OCI-LY7 (cell line): ENCODE measurements at regions not wholly inside any gene's neighbourhood (a gene's known extent, or its start where the extent isn't known, plus 50 kb on each side); places are given as distances from the start of the nearest gene placed in this dataset.

Source experiments
- BruUV-seq: library from RNA; stranded (reverse); fragments of 400-500 nt; replicated peaks from 2 replicates; lab custom pipeline; 2021; lab: Mats Ljungman, UMichigan
- CTCF ChIA-PET: fragments of 300-600 bp; sonication (Branson Sonifier 250); formaldehyde crosslinking; loops from one replicate; lab custom pipeline; 2022; ENCODE audit warnings: antibody characterized with exemption; ENCODE audit not compliant: unreplicated experiment; lab: Charles Lee
- POLR2A ChIA-PET: fragments of 300-600 bp; sonication (Branson Sonifier 250); formaldehyde crosslinking; loops from one replicate; lab custom pipeline; 2022; ENCODE audit warnings: antibody characterized with exemption; lab: Charles Lee
- DNase-seq: peaks from one replicate; pipeline ENCODE4 v3.0.0-alpha.2; 2015; ENCODE audit warnings: low spot score
- H2AFZ ChIP-seq: fragments of 200-600 bp; sonication (generic), shearing (Covaris generic); 2 replicates; pipeline ENCODE4 v1.6.1; 2014; ENCODE audit warnings: mild to moderate bottlenecking, antibody characterized with exemption, low read length, moderate library complexity
- H3K27ac ChIP-seq: fragments of 200-600 bp; sonication (generic); 2 replicates; pipeline ENCODE4 v1.5.1; 2014; ENCODE audit warnings: mixed run types, low read depth, mild to moderate bottlenecking, moderate library complexity, low read length, inconsistent platforms; ENCODE audit not compliant: poor library complexity, severe bottlenecking
- H3K36me3 ChIP-seq: fragments of 200-600 bp; sonication (generic); 2 replicates; pipeline ENCODE4 v1.6.1; 2014; ENCODE audit warnings: mild to moderate bottlenecking, antibody characterized with exemption, low read length, moderate library complexity, mixed read lengths; ENCODE audit not compliant: insufficient read depth
- H3K4me1 ChIP-seq: fragments of 200-600 bp; sonication (generic); 2 replicates; pipeline ENCODE4 v1.5.1; 2014; ENCODE audit warnings: mild to moderate bottlenecking, low read length; ENCODE audit not compliant: insufficient read depth, poor library complexity, severe bottlenecking
- H3K4me2 ChIP-seq: fragments of 200-600 bp; sonication (generic); 2 replicates; pipeline ENCODE4 v1.6.1; 2014; ENCODE audit warnings: mild to moderate bottlenecking, low read length
- H3K4me3 ChIP-seq: fragments of 200-600 bp; sonication (generic); 2 replicates; pipeline ENCODE4 v1.5.1; 2014; ENCODE audit warnings: mild to moderate bottlenecking, low read depth, low read length; ENCODE audit not compliant: poor library complexity, severe bottlenecking
- H3K79me2 ChIP-seq: fragments of 200-600 bp; sonication (generic); 2 replicates; pipeline ENCODE4 v1.6.1; 2016; ENCODE audit warnings: low read depth, mild to moderate bottlenecking, low read length, moderate library complexity, mixed read lengths; ENCODE audit not compliant: insufficient read depth
- H3K9me2 ChIP-seq: fragments of 200-600 bp; sonication (generic); 2 replicates; pipeline ENCODE4 v1.6.1; 2016; ENCODE audit warnings: mild to moderate bottlenecking, low read length, mixed read lengths; ENCODE audit not compliant: insufficient read depth
- H3K9me3 ChIP-seq: fragments of 200-600 bp; sonication (generic); 2 replicates; pipeline ENCODE4 v1.6.1; 2014; ENCODE audit warnings: mild to moderate bottlenecking, mixed run types, low read length, mixed read lengths
- H4K20me1 ChIP-seq: fragments of 200-600 bp; sonication (generic); 2 replicates; pipeline ENCODE4 v1.6.1; 2014; ENCODE audit warnings: mild to moderate bottlenecking, antibody characterized with exemption, low read length, moderate library complexity, mixed read lengths; ENCODE audit not compliant: insufficient read depth
- EZH2phosphoT487 ChIP-seq: fragments of 200-600 bp; sonication (generic); IDR thresholded peaks from 2 replicates; pipeline ENCODE4 v1.6.1; 2018; ENCODE audit warnings: low read depth, borderline replicate concordance, mild to moderate bottlenecking, mixed run types, antibody characterized with exemption, low read length, moderate library complexity, mixed read lengths
- intact Hi-C: fragments of 100-400 bp; cut with micrococcal nuclease; formaldehyde crosslinking; loops from one replicate; pipeline ENCODE4 v1.10.0; 2022; ENCODE audit not compliant: unreplicated experiment
- TF ChIP-seq, protein P1 (sequence below): fragments of 200-600 bp; sonication (generic); conservative IDR thresholded peaks from 2 replicates; pipeline ENCODE4 v1.5.1; 2014; ENCODE audit warnings: mild to moderate bottlenecking, antibody characterized with exemption, low read length, moderate library complexity, mixed read lengths

DNA sequence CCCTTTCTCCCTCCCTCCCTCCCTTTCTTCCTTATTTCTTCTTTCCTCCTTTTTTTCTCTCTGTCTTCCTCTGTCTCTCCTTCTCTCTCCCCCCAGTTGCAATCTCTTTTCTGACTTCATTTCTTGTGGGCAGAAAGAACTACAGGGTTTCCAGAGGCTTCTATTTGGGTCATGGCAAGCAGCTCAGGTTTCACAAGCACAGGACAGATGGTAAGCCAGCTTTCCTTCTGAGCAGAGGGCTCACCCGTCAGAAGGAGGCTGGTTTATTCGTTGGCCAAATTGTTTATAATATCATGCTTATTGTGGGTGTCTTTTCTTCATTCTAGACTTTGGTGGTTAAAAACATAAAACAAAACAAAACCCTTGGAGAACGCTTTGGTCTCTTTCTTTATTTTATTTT lies 58.9 kb upstream of the CLMP start:
- POLR2A ChIA-PET, result interaction anchor here (0.6 to 1.3 kb wide), 2 partner anchors 10 to 85 kb away, joined by 4 to 6 read pairs; no protein-coding TSS in a partner anchor
- Histone ChIP-seq H3K27ac (no peak overlapping the region), H3K9me2 (no peaks in the 10 kb centered on the region), H3K4me2 (no peak overlapping the region), H3K79me2 (no peaks in the 10 kb centered on the region), H3K4me3 (no peak overlapping the region), H4K20me1 (no peaks in the 10 kb centered on the region), H3K36me3 (peaks cover 4% of the 10 kb centered on the region; the same call in 1 of the 2 replicates), H3K4me1 (peaks cover 22% of the 10 kb centered on the region), H2AFZ (no peak overlapping the region), H3K9me3 (peaks cover 14% of the 10 kb centered on the region; the same call in 1 of the 2 replicates)
- TF ChIP-seq EZH2phosphoT487, result no peak
- TF ChIP-seq, protein P1, sequence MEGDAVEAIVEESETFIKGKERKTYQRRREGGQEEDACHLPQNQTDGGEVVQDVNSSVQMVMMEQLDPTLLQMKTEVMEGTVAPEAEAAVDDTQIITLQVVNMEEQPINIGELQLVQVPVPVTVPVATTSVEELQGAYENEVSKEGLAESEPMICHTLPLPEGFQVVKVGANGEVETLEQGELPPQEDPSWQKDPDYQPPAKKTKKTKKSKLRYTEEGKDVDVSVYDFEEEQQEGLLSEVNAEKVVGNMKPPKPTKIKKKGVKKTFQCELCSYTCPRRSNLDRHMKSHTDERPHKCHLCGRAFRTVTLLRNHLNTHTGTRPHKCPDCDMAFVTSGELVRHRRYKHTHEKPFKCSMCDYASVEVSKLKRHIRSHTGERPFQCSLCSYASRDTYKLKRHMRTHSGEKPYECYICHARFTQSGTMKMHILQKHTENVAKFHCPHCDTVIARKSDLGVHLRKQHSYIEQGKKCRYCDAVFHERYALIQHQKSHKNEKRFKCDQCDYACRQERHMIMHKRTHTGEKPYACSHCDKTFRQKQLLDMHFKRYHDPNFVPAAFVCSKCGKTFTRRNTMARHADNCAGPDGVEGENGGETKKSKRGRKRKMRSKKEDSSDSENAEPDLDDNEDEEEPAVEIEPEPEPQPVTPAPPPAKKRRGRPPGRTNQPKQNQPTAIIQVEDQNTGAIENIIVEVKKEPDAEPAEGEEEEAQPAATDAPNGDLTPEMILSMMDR, result no peak
- intact Hi-C loops, result no loop called here
- DNase-seq, result no peak
- no TSS peak for BruUV-seq
- CTCF ChIA-PET, result no interaction called here

DNA sequence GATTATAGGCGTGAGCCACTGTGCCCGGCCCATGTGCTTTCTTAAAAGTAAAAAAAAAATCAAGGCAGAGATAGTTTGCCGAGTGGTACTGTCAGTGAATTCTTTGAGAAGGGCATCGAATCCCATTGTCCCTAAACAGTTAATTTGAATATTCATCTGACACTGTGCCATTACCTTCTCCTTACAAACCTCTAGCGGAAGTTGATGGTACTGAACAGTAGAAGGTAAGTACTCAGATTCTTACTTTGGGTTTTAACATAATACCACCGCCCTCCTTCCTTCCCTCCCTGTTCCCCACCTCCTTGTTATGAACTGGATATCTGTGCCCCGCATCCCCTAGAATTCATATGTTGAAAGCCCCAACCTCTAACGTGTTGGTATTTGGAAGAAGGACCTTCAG lies 58.2 kb upstream of the CLMP start:
- no peak overlapping the region for H3K27ac ChIP-seq
- ChIA-PET CTCF (no interaction called here), POLR2A (interaction anchor here (1.1 to 1.3 kb wide), 2 partner anchors 11 to 101 kb away, joined by 4 to 6 read pairs; no protein-coding TSS in a partner anchor)

More for the DNA sequence above, 58.2 kb upstream of the CLMP start:
- no peaks in the 10 kb centered on the region for H4K20me1 ChIP-seq
- peaks cover 20% of the 10 kb centered on the region for H3K4me1 ChIP-seq
- peaks cover 7% of the 10 kb centered on the region; the same call in 1 of the 2 replicates for H3K9me3 ChIP-seq
- no peak for TF ChIP-seq EZH2phosphoT487
- TF ChIP-seq, protein P1, result no peak
- no TSS peak for BruUV-seq
- no peaks in the 10 kb centered on the region for H3K9me2 ChIP-seq
- no peak overlapping the region for H3K4me3 ChIP-seq
- no peak overlapping the region for H3K4me2 ChIP-seq
- intact Hi-C loops, result no loop called here
- no peaks in the 10 kb centered on the region for H3K79me2 ChIP-seq
- peaks cover 4% of the 10 kb centered on the region; the same call in 1 of the 2 replicates for H3K36me3 ChIP-seq
- no peak for DNase-seq
- no peak overlapping the region for H2AFZ ChIP-seq
